Stimulated activated CD4-positive, alpha-beta T cell treated with anti-CD3 and anti-CD28 coated beads, Interleukin-2, amount 100 ng/mL, for 24 hours (primary cell): ENCODE measurements at regions not wholly inside any gene's neighbourhood (a gene's known extent, or its start where the extent isn't known, plus 50 kb on each side); places are given as distances from the start of the nearest gene placed in this dataset.
"Not testable (repeated sequence)": the region's sequence is repeated elsewhere in the genome, so short reads cannot be mapped to it uniquely, and the experiment has no call there.

Experiments
- DNase-seq, 2 donors: peaks; one replicate each; pipeline ENCODE4 v3.0.0-alpha.2; 2020

DNA sequence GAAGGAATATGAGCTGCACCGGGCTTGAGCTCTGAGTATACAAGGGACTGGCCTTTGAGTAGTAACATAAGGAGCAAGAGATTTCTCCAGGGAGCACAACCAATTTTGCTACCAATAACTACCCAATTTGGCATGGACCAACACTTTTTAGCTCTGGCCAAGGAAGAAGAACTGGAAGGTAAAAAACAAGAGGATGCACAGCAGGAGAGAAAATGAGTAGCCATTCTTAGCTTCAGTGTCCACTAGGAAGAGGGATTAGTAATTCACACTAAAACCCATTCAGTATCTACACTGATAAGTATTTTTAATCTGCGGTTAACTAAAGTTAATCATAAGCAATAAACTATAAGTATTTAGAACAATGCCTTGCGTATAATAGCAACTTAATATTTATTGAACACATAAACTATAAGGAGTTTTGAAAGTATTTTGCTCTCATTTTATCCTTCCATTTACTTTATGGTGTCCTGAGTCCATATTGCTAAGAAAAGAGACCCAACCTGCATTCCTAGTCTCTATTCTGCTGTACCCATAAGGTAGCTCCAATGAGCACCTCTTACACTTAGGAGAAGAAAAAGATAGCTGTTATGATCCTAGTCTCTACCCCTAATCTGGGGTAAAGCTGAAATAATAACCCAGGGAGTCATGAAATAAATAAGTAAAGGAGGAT is 268.9 kb downstream of the IGSF11 start:
- DNase-seq: no peak

GRCh38 chr3:118766306-118766669 is 268.4 kb downstream of the IGSF11 start:
- no peak for DNase-seq

GRCh38 chr3:118772036-118772435 is 262.6 kb downstream of the IGSF11 start:
- DNase-seq: no peak

DNA sequence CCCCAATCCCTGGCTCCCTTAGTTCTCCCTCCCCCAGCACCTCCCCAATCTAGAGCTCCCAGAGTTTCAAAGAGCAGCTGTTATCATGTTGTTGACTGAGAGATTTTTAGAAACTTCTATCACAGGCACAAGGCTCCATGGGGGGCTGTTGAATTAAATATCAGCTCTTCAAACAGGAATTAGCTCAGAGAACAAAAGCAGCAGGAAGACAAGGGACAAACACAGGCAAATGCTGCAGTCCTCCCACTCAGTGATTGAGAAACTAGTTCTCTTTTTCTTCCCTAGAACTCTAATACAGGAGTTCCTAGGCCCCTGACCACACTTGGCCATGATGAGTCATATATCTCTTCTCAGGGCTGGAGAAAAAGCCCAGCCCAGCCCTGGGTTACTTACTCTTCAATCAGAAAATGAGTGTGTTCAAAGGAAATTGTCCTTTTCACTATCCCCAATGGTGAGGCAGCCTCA is 262.1 kb downstream of the IGSF11 start:
- no peak for DNase-seq

- DNase-seq: no peak
Measured at GRCh38 chr3:118775021-118775420, 259.6 kb downstream of the IGSF11 start.

DNA sequence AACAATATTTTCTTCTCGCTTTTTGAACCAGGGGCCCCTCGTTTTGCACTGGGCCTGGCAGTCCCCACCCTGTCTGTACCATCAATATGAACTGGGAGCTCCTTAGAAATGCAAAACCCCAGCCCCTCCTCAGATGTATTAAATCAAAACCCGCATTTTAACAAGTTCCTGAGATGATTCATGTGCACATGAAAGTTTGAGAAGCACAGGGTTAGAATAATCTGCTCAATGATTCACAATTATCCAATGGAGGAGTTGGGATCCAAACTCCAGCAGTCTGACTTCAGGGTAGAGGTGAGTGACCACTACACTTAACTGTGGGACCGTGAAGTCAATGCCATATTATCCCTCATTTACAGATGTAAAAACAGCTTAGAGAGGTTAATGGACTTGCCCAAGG is 256.4 kb downstream of the IGSF11 start:
- no peak for DNase-seq

GRCh38 chr3:118781232-118781631 is 253.4 kb downstream of the IGSF11 start:
- DNase-seq: no peak

DNA sequence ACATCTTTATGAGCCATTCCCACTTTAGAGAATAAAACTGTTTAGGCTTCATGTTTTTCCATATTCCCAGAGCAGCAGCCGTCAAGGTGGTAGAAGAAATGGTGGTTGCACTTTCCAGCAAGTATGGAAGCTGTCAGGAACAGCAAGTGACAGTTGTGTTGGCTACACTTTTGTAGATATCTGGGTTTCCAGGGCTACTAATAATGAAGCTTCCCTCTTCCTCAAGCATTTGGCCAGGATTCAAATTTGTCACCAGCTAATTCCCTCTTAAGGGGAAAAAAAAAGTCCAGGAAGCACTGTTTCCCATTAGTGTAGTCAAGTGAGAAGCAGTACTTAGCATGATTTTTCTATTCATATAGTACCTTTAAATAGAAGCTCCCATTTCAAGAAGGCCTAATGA is 252.8 kb downstream of the IGSF11 start:
- no peak for DNase-seq

DNA sequence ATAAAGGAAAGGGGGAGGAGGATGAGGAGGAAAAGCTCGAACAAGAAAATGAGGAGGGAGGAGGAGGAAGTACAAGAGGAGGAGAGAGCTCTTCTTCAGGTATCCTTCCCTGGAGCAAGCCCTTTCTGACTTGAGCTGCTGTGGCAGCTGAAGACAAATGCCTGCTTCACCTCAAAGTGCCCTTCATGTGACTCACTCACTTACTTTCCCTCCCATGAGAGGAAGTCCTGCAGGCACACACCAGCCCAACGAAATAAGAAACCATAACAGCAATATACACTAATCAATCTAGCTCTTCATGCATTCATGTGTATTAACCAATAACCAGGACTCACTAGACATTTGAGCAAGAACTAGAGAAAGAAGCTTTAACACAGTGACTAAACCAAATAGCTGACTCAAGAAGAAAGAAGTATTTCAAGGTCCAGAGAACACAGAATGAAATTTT is 251.9 kb downstream of the IGSF11 start:
- DNase-seq: no peak

- DNase-seq: no peak
Measured at GRCh38 chr3:118785415-118785814, 249.2 kb downstream of the IGSF11 start.

DNA sequence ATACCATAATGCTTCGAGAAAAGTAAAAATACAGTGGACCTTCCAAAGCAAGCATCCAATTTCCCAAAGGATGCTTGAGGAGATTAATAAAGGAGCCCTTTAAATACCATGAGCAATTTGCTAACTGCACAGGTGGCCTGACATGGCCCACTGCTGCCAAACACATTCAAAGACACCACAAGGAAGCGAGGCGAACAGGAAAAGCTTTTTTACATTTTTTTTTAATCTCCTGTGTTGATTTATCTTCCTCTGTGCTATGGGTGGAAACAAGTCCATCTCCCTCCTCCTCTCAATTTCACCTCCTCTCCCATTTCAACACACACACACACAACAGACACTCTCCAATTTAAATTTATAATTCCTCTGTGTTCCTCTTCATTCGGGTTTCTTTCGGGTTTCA is 243.4 kb downstream of the IGSF11 start:
- no peak for DNase-seq

DNA sequence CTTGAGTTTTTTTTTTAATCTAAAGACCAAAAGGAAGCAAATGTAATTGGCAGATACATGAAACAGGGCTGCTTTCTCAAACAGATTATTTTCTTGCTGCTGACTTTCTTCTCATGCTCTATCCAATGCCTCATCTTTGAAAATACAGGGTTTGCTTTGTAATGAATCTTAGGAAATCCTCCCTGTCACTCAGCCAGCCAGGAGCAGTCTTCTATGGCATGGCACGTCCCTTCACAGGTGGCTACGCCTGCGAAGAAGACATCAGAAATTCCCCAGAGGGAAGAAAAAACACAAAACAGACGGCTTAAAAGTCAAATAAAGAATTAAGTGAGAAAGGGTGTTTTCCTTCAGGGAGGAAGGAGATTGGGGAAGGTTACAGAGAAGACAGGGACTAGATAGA is 242.5 kb downstream of the IGSF11 start:
- no peak for DNase-seq

DNA sequence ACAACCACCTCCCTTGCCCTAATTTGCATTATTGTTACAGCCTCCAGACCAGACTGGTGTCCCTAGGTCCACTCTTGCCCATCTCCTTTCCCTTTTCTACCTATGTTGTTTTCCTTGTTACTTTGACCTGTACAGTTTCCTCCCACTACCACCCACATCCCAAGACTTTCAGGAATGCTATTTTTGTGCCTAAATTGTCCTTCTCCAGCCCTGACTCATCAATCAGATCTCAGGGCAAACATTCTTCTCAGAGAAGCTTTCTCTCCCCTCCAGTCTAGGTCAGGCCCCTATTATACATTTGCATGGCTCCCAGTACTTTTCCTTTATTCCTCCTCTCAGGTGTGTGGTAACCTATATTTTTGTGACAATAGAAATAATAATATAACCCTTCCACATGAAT is 241.5 kb downstream of the IGSF11 start:
- no peak for DNase-seq

- DNase-seq: no peak
Measured at GRCh38 chr3:118799303-118799702, 235.3 kb downstream of the IGSF11 start.

DNA sequence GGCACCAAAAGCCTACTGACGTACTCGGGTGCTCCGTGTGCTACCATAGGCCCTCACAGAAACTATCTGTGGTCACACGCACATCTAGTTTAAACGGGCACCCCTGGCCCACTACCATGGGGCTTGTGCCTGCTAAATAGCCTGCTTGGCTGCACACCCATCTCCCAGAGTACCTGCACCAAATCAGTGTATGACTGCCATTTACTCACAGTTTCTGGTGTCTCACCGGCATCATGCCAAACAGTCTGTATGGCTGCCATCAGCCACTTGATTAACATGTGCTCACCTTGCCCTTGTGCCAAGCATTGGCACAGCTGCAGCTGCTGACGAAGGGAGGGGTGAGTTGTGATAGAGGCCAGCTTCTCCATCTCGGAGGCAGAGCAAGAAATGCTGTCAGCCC is 232.7 kb downstream of the IGSF11 start:
- DNase-seq: no peak

- no peak for DNase-seq
Measured at GRCh38 chr3:118802325-118803095, 232.1 kb downstream of the IGSF11 start.

DNA sequence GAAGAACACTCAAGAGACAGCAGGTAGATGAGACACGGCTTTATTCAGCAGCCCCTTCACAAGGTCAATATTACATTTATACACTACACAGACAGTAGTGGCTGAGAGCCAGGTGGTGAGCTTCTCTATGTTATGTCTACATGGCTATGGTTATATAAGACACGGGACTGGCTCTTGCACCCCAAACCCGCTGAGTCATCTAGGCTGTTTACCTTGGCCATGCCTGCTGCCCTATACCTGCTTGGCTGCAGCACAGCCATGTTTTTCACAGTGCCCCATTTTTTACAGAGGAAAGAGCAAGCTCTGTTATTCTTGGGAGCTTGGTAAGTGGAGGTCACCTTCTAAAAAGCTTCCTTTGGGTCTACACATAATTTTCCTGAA is 231.6 kb downstream of the IGSF11 start:
- DNase-seq: no peak

GRCh38 chr3:118805007-118805406 is 229.6 kb downstream of the IGSF11 start:
- DNase-seq: no peak

DNA sequence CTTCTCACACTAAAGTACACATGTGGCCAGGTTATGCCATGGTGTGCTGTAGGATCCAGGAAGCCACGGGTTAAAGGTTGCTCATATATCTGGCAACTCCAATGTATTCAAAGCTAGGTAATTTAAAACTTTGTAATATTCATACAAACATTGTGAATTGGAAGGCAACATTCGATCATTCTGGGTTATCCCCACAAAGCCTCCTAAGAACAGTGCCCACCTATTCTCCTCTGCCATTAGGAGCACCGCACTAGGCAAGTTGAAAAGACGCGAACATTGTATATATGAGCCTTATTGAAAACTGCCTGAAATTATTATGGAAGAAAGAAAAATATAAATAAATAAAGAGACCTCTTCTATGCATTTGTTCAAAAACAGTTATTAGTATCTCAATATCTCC is 228.2 kb downstream of the IGSF11 start:
- DNase-seq: no peak

- DNase-seq: not testable (repeated sequence)
Measured at GRCh38 chr3:118807349-118807748, 227.3 kb downstream of the IGSF11 start.

- no peak for DNase-seq
Measured at GRCh38 chr3:118808723-118809122, 225.9 kb downstream of the IGSF11 start.

GRCh38 chr3:118809696-118810498 is 224.7 kb downstream of the IGSF11 start:
- DNase-seq: no peak

GRCh38 chr3:118810499-118811035 is 224.1 kb downstream of the IGSF11 start:
- DNase-seq: no peak
